Fibroblast of pulmonary artery (primary cell): ENCODE measurements at regions not wholly inside any gene's neighbourhood (a gene's known extent, or its start where the extent isn't known, plus 50 kb on each side); places are given as distances from the start of the nearest gene placed in this dataset.

Experiments
- DNase-seq: peaks from one replicate; pipeline ENCODE4 v3.0.0-alpha.2; 2010; ENCODE audit warnings: low read depth
- H3K4me3 ChIP-seq: replicated peaks from 2 replicates; pipeline ENCODE4 v1.5.1; 2011; ENCODE audit warnings: low read depth, mild to moderate bottlenecking, control low read depth, low read length, moderate library complexity
- CTCF ChIP-seq: IDR thresholded peaks from 2 replicates; pipeline ENCODE4 v1.5.1; 2011; ENCODE audit warnings: mild to moderate bottlenecking, control low read depth, low read length, inconsistent platforms; ENCODE audit errors: missing control alignments

GRCh38 chr3:135622215-135622614 is 343.3 kb upstream of the PPP2R3A start:
- TF ChIP-seq CTCF: no peak
- no peak for DNase-seq
- no peak overlapping the region for H3K4me3 ChIP-seq

- DNase-seq: no peak
- H3K4me3 ChIP-seq: no peak overlapping the region
- no peak for TF ChIP-seq CTCF
Observed at GRCh38 chr3:135622656-135623055, 342.9 kb upstream of the PPP2R3A start.

GRCh38 chr3:135623558-135623957 is 342.0 kb upstream of the PPP2R3A start:
- DNase-seq: no peak
- no peak overlapping the region for H3K4me3 ChIP-seq
- no peak for TF ChIP-seq CTCF

DNA sequence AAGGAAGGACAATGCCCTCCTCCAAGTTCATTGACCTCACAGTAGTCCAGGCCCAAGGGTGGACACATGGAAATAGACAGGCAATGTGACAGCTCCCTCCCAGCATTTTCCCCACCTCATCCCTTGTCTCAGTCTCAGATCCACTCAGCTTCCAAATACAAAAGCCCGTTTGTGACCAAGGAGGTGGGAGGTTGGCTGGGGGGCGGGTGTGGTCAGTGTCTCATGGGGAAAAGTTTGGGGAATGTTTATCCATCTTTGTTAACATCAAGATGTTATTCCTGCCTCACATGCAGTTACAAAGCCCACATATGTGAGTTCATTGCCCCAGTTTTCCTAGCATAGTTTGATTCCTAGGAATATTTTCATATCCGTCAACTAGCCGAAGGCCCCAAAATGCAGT is 338.5 kb upstream of the PPP2R3A start:
- no peak for TF ChIP-seq CTCF
- no peak overlapping the region for H3K4me3 ChIP-seq
- no peak for DNase-seq

DNA sequence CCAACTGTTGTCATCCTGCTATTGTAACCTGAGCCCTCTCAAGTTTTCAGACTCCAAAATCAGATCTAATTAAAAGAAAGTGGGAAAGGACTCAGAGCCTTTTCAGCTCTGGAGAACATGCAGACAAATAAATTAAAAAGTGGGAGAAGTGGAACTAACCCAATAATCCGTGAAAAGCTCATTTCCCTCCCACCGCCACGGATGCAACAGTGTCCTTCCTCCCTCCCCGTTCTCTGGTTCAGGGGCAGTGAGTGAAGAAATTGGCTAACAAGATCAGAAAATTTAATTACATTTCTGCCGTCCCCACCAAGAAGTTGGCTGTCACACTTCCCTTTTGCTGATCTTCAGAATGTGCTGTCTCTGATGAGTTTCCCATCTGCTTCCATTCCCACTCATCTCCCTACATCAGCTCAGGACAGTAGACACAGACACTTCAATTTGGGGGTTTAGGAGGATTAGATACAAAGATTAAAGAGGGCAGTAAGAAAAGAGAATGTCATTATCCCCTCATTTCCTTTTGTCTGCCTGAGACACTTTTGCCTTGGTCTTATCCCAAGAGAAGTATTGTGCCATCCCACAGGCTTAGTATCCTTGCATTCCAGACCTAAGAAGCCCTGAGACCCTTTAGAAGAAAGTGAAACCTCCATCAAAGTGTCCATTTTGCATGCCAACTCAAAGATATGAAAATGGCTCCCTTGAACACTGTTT is 335.7 kb upstream of the PPP2R3A start:
- no peak for DNase-seq
- H3K4me3 ChIP-seq: no peak overlapping the region
- no peak for TF ChIP-seq CTCF

- no peak for TF ChIP-seq CTCF
- H3K4me3 ChIP-seq: no peak overlapping the region
- DNase-seq: no peak
Observed at GRCh38 chr3:135632556-135633065, 332.9 kb upstream of the PPP2R3A start.

DNA sequence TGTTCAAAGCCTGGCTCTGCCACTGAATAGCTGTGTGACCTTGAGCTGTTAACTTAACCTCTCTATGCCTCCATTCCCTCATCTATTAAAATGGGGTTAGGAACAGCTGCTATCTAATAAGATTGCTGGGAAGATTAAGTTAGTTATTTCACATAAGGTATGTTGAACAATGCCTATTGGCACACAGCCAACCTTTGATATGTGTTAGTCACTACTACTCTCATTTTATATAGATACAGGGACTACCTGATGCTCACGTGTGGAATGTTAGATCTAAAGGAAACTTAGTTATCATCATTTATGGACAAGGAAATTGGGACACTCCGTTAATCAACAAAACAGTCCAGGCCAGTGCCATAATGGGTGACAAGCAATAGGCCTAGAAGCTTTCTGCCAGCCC is 332.4 kb upstream of the PPP2R3A start:
- no peak overlapping the region for H3K4me3 ChIP-seq
- TF ChIP-seq CTCF: no peak
- DNase-seq: no peak
